ENCODE measurements at regions not wholly inside any gene's neighbourhood (a gene's known extent, or its start where the extent isn't known, plus 50 kb on each side); places are given as distances from the start of the nearest gene placed in this dataset.

DNA sequence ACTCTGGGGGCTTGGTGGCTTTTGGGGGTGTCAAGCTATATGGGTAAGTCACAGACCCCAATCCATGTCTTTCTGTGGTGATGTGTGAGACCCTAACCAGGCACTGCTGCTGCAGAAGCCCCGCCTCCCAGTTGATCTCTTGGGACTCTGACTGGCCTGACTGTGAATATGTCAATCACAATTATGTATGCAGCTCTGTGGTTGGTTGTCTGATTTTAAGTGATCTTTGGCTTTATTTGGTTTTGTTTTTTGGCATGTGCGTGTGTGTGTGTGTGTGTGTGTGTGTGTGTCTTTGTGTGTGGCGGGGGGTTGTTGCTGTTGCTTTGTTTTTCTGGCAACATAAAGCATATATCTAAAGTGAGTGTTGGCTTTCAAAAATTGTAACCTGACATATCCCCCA lies 78.5 kb upstream of the GLS start:
- Histone ChIP-seq H3K79me1 (ENCODE audit: low read depth, low read length) (no peaks in the 10 kb centered on the region), H3K79me2 (ENCODE audit: control insufficient read depth in 1 of 2, insufficient read depth in 2 of 2, low read length in 2 of 2) (no peaks in the 10 kb centered on the region), H2BK120ac (replicated peaks; ENCODE audit: low read depth, low read length) (no peak overlapping the region), H3K4me2 (ENCODE audit: insufficient read depth in 1 of 2, low read depth in 2 of 2, low read length in 2 of 2) (no peak overlapping the region), H3K27me3 (replicated peaks in 1 of 4; ENCODE audit: control insufficient read depth in 3 of 4, extremely low read depth in 1 of 4, insufficient read depth in 3 of 4, low read length in 3 of 4) (no peaks in the 10 kb centered on the region), H3K4ac (replicated peaks; ENCODE audit: insufficient read length, low read depth, low read length) (no peak overlapping the region), H3K27ac (ENCODE audit: low read depth, low read length) (no peak overlapping the region), H4K20me1 (replicated peaks in 1 of 2; ENCODE audit: control insufficient read depth in 1 of 2, insufficient read depth in 2 of 2, low read length in 2 of 2) (no peaks in the 10 kb centered on the region), H4K8ac (ENCODE audit: extremely low read depth, insufficient read depth, low read length) (no peak overlapping the region), H3K4me1 (replicated peaks in 1 of 4; ENCODE audit: control insufficient read depth in 3 of 4, insufficient read depth in 4 of 4, low read length in 3 of 4) (peaks cover 0 to 7% (median 4%) of the 10 kb centered on the region in 4 experiments; a peak in 6 of 7 replicates), H3K23me2 (ENCODE audit: low read depth, low read length) (no peaks in the 10 kb centered on the region; the same call in 1 of the 2 replicates), H3K9ac (replicated peaks in 1 of 4; ENCODE audit: extremely low read depth in 1 of 4, low read depth in 3 of 4, low read length in 3 of 4) (no peak overlapping the region), H2BK12ac (ENCODE audit: low read depth, low read length) (no peak overlapping the region), H2BK15ac (ENCODE audit: low read length) (no peak overlapping the region), H2BK20ac (ENCODE audit: low read length) (no peak overlapping the region), H4K91ac (replicated peaks; ENCODE audit: insufficient read length, low read length) (no peak overlapping the region), H3K18ac (ENCODE audit: extremely low read depth, low read length) (no peak overlapping the region), H3K14ac (ENCODE audit: insufficient read length) (no peak overlapping the region), H3K56ac (replicated peaks; ENCODE audit: insufficient read length, low read depth, low read length) (no peak overlapping the region), H3K23ac (ENCODE audit: insufficient read length) (no peak overlapping the region), H2BK5ac (ENCODE audit: low read depth, low read length) (no peak overlapping the region; the same call in 1 of the 2 replicates), H3K4me3 (ENCODE audit: extremely low read depth in 1 of 4, insufficient read depth in 2 of 4, low read depth in 3 of 4, low read length in 4 of 4) (no peak overlapping the region), H2AK5ac (ENCODE audit: low read depth, low read length) (no peak overlapping the region), H4K5ac (ENCODE audit: insufficient read length, low read depth, low read length) (no peak overlapping the region), H3K36me3 (ENCODE audit: control insufficient read depth in 2 of 4, insufficient read depth in 4 of 4, low read length in 3 of 4) (no peaks in the 10 kb centered on the region), H2AFZ (ENCODE audit: low read length) (no peak overlapping the region), H3K9me3 (ENCODE audit: insufficient read depth in 2 of 2, low read depth in 1 of 2, low read length in 1 of 2) (no peaks in the 10 kb centered on the region)
- CTCF ChIA-PET (ENCODE audit: partially characterized antibody): interaction anchor here (0.6 to 2.1 kb wide), 7 partner anchors 10 to 411 kb away, joined by 3 to 6 read pairs (median 3); no protein-coding TSS in a partner anchor
- 81% methylated on average over 3 of the region's 3 CpGs; no CpG with 5 or more reads in 1 of the 2 experiments for WGBS, 2 experiments (ENCODE audit: extremely low coverage in 1 of 2, insufficient coverage in 1 of 2, insufficient read length in 1 of 2, insufficient replicate concordance in 2 of 2, low coverage in 1 of 2, low lambda C conversion rate in 2 of 2, missing lambda C conversion rate in 1 of 2)
- DNase-seq (ENCODE audit: low read depth in 1 of 2, low spot score in 2 of 2) (no peak), FAIRE-seq (no peak)
- TF ChIP-seq SIRT6 (IDR thresholded peaks at IDR 0.05; ENCODE audit: low read length) (no peak), NRF1 (IDR thresholded peaks at IDR 0.05; ENCODE audit: low read depth, low read length) (no peak), BCL11A (IDR thresholded peaks at IDR 0.05; ENCODE audit: low read depth in 2 of 2, low read length in 2 of 2) (no peak), CTBP2 (IDR thresholded peaks at IDR 0.05; ENCODE audit: borderline replicate concordance, insufficient read depth, insufficient read length, low read length) (no peak), CBX5 (IDR thresholded peaks at IDR 0.05; ENCODE audit: low read depth, low read length) (no peak), RXRA (IDR thresholded peaks at IDR 0.05; ENCODE audit: insufficient read depth, low read depth, low read length) (no peak), RFX5 (IDR thresholded peaks at IDR 0.05; ENCODE audit: borderline replicate concordance, low read depth, low read length) (no peak), BRCA1 (IDR thresholded peaks at IDR 0.05; ENCODE audit: low read depth, low read length) (no peak), ZNF274 (IDR thresholded peaks at IDR 0.05; ENCODE audit: borderline replicate concordance, extremely low read depth, low read length) (no peak), SAP30 (IDR thresholded peaks at IDR 0.05; ENCODE audit: insufficient read depth, insufficient replicate concordance, low read length) (no peak), RBBP5 (IDR thresholded peaks at IDR 0.05; ENCODE audit: borderline replicate concordance, low read depth, low read length) (no peak), HDAC2 (IDR thresholded peaks at IDR 0.05; ENCODE audit: borderline replicate concordance in 1 of 2, low read depth in 2 of 2, low read length in 2 of 2) (no peak)
- POLR2A ChIA-PET (ENCODE audit: partially characterized antibody): no interaction called here
